ENCODE measurements at regions not wholly inside any gene's neighbourhood (a gene's known extent, or its start where the extent isn't known, plus 50 kb on each side); places are given as distances from the start of the nearest gene placed in this dataset.

GRCh38 chr5:106648401-106648800 is 1022.3 kb downstream of the EFNA5 start:
- ChIA-PET POLR2A (no interaction called here), CTCF (no interaction called here)
- DNase-seq (ENCODE audit: low read depth, low spot score): no peak
- H3K4me3 ChIP-seq (ENCODE audit: low read depth, low read length): no peak overlapping the region
- no peak for TF ChIP-seq CTCF (IDR thresholded peaks at IDR 0.05; ENCODE audit: insufficient read depth, low read length, missing control alignments)

DNA sequence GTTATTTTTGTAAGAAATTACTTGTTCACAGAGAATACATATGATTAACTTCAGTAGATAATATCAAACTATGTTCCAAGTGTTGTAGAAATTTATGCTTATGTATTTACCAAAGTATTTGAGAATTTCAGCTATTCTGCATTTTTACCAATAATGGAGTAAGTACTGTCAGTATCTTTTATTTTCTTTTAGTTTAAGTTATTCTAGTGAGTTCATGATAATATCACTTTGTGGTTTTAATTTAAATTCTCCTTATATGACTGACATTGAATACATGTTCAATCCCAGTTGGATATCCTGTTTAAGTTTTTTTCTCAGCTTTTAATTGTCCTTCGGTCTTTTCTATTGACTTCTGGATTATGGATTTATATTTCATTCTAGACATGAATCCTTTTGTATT is 1024.6 kb downstream of the EFNA5 start:
- CTCF ChIA-PET: no interaction called here
- POLR2A ChIA-PET: no interaction called here
- DNase-seq (ENCODE audit: low read depth, low spot score): no peak
- no peak for TF ChIP-seq CTCF (IDR thresholded peaks at IDR 0.05; ENCODE audit: insufficient read depth, low read length, missing control alignments)
- H3K4me3 ChIP-seq (ENCODE audit: low read depth, low read length): no peak overlapping the region

DNA sequence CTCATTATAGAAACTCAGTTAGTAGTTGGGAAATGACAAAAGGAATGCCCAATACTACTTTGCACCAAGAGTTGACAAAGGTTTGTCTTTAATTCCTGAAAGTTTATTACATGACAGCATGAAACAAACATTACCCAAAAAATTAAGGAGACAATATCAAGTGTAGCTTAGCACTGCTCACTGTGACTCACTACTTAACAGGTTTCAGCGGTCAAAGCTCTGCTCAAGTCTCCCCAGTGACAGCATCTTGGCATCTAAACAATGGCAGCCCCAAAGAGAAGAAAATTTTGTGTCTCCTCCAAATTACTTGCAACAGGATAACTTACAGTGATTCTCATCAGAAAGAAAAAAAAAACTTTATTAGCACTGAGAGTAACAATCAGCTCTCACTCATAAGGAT is 1030.2 kb downstream of the EFNA5 start:
- no peak overlapping the region for H3K4me3 ChIP-seq (ENCODE audit: low read depth, low read length)
- CTCF ChIA-PET: no interaction called here
- DNase-seq (ENCODE audit: low read depth, low spot score): no peak
- POLR2A ChIA-PET: no interaction called here
- TF ChIP-seq CTCF (IDR thresholded peaks at IDR 0.05; ENCODE audit: insufficient read depth, low read length, missing control alignments): no peak

DNA sequence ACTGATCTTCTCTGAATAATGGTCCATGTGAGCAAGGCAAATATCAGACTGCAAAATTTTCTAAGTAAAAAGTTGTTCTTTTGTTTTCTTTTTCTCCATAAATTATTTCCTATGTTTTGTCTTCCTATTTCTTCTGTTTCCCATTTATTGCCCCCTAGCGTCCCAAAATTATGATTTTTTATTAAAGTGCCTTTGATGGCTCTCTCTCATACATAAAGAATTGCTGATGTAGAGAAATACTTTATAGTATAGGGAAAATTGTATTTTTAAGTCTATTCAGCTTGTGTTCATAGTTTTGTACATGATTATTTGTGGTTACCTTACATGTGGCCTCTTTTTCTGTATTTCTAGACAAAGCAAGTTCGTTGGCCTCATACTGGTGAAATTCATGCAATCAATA is 1031.2 kb downstream of the EFNA5 start:
- DNase-seq (ENCODE audit: low read depth, low spot score): no peak
- H3K4me3 ChIP-seq (ENCODE audit: low read depth, low read length): no peak overlapping the region
- POLR2A ChIA-PET: no interaction called here
- TF ChIP-seq CTCF (IDR thresholded peaks at IDR 0.05; ENCODE audit: insufficient read depth, low read length, missing control alignments): no peak
- CTCF ChIA-PET: no interaction called here

DNA sequence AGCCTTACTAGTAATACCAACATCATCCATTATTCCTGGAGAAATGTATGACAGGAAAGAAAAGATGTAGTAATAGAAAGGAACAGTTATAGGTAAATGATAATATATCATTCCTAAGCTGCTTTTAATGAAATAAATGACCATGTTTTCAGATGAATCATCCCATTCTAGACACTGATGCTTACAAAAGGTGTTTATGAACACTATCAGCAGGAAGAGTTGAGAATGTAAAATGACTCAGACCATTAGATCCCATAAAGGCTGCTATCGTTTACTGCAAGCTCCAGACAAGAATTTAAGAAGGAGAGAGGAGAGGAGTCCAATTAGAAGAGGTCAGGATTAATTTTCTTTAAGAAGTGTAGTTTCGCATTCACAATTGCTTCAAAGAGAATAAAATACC is 1033.5 kb downstream of the EFNA5 start:
- no peak for DNase-seq (ENCODE audit: low read depth, low spot score)
- no peak for TF ChIP-seq CTCF (IDR thresholded peaks at IDR 0.05; ENCODE audit: insufficient read depth, low read length, missing control alignments)
- POLR2A ChIA-PET: no interaction called here
- H3K4me3 ChIP-seq (ENCODE audit: low read depth, low read length): no peak overlapping the region
- CTCF ChIA-PET: no interaction called here

DNA sequence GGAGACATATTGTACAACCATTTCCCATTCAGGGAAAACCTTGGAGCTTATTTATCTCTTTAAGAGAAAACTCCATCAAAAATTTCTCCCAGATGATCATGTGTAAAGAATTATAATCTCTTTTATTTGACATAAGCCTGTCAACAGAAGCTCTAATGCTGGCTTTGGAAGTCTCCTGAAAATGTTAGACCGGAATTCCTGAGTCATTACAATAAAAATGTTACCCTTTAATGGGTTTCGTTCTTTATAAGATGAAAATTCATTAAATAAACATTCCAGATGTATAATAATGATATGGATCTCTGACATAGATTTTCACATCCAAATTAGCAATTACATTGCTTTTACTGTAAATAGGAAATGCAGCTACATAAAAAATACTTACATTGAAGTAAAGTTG is 1036.4 kb downstream of the EFNA5 start:
- POLR2A ChIA-PET: no interaction called here
- CTCF ChIA-PET: no interaction called here
- no peak for DNase-seq (ENCODE audit: low read depth, low spot score)
- no peak for TF ChIP-seq CTCF (IDR thresholded peaks at IDR 0.05; ENCODE audit: insufficient read depth, low read length, missing control alignments)
- no peak overlapping the region for H3K4me3 ChIP-seq (ENCODE audit: low read depth, low read length)
